Right atrium auricular region (tissue), 2 donors: ENCODE measurements at regions not wholly inside any gene's neighbourhood (a gene's known extent, or its start where the extent isn't known, plus 50 kb on each side); places are given as distances from the start of the nearest gene placed in this dataset.

Experiments
- DNase-seq: peaks from one replicate; pipeline ENCODE4 v3.0.0-alpha.2; 2019; ENCODE audit warnings: low spot score
- H3K27ac ChIP-seq, 2 donors: fragments of 200-600 bp; sonication (generic); 1 replicate in 1 of 2; 2 replicates in 1 of 2; pipeline ENCODE4 v1.5.1; 2016 to 2019
- H3K27me3 ChIP-seq, 2 donors: fragments of 200-600 bp; sonication (generic); one replicate each; pipeline versions ENCODE4 v1.5.1 to v1.6.0; 2017 to 2019
- H3K36me3 ChIP-seq: fragments of 200-600 bp; sonication (generic); one replicate; pipeline ENCODE4 v1.5.1; 2016
- H3K4me1 ChIP-seq, 2 donors: fragments of 200-600 bp; sonication (generic); one replicate each; pipeline versions ENCODE4 v1.5.1 to v1.6.0; 2017 to 2019
- H3K4me3 ChIP-seq, 2 donors: fragments of 200-600 bp; sonication (generic); 1 replicate in 1 of 2; 2 replicates in 1 of 2; pipeline ENCODE4 v1.5.1; 2017 to 2019; ENCODE audit warnings: mild to moderate bottlenecking in 1 of 2, moderate library complexity in 1 of 2
- H3K9me3 ChIP-seq, 2 donors: fragments of 200-600 bp; sonication (generic); one replicate each; pipeline ENCODE4 v1.5.1; 2019
- TF ChIP-seq, protein P1 (sequence below), 2 donors: fragments of 200-600 bp; sonication (generic); IDR thresholded peaks; one replicate each; pipeline ENCODE4 v1.5.1; 2019; ENCODE audit warnings: antibody characterized with exemption in 2 of 2

DNA sequence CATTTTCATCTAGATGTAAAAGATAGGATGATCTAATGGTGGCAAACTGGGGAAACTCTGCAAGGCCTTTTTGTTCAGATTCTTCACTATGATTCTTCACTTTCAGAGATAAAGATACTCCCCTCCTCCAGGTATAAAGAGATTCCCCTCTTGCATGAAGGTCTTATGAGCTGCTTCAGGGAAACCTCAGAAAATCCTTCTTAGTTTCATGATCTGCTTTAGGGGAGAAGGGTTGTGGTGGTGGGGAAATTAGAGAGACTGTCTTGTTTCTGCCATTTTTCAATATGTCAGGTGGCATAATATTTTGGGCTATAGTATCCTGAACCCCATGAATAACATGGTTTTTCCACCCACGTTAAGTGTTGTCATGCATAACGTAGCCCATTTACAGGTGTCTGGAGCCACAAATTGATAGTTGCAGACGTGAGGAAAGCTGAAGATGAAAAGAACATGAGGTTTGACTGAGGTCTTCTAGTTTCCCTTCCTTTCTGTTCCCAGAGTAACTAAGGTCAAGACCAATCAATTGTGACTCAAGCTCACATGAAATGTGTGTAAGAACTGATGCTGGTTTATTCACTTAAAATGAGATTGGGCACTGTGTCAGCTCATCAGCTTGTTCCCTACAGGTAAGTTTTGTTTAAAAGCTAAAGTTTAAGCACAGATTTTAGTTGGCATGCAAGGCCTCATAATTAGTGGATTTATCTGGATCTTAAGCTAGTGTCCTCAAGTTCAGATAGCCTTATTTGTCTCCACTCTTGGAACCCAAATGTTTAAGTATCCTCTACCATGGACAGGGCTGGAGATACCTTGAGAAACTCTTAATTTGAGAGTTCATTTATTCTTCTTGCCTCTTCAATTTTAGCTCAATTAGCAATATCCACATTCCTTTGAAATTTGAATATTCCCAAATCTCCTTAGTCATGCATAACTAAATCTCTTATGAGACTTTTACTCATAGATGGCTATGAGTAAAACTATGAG is 304.5 kb upstream of the FANCL start:
- H3K36me3 ChIP-seq: no peaks in the 10 kb centered on the region
- no peak overlapping the region for H3K27ac ChIP-seq
- no peaks in the 10 kb centered on the region for H3K27me3 ChIP-seq

DNA sequence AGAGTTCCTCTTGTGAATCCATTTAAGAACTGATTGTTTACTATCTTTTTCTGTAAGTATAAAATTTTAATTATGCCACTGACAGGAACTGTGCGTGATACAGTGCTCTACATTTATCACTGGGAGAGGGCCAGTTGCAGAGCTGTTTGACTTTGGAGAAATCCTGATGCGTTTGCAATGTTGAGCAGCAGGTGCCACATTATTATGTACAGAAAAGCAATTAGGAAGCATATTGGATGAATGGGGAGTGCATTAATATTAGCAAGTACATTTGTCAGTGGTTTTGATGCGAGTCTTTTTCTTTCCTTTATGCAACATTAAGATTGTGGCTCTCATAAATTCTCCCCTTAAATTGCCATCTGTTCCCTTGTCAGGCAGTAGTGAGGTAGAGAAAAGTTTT is 302.3 kb upstream of the FANCL start:
- Histone ChIP-seq H3K27me3 (no peaks in the 10 kb centered on the region), H3K36me3 (no peaks in the 10 kb centered on the region), H3K9me3 (no peaks in the 10 kb centered on the region), H3K4me3 (no peak overlapping the region), H3K4me1 (no peaks in the 10 kb centered on the region), H3K27ac (no peak overlapping the region)
- TF ChIP-seq, protein P1, sequence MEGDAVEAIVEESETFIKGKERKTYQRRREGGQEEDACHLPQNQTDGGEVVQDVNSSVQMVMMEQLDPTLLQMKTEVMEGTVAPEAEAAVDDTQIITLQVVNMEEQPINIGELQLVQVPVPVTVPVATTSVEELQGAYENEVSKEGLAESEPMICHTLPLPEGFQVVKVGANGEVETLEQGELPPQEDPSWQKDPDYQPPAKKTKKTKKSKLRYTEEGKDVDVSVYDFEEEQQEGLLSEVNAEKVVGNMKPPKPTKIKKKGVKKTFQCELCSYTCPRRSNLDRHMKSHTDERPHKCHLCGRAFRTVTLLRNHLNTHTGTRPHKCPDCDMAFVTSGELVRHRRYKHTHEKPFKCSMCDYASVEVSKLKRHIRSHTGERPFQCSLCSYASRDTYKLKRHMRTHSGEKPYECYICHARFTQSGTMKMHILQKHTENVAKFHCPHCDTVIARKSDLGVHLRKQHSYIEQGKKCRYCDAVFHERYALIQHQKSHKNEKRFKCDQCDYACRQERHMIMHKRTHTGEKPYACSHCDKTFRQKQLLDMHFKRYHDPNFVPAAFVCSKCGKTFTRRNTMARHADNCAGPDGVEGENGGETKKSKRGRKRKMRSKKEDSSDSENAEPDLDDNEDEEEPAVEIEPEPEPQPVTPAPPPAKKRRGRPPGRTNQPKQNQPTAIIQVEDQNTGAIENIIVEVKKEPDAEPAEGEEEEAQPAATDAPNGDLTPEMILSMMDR (IDR thresholded peaks at IDR 0.05): no peak
- no peak for DNase-seq

More for the DNA sequence above, 304.5 kb upstream of the FANCL start:
- Histone ChIP-seq H3K9me3 (no peaks in the 10 kb centered on the region), H3K4me1 (no peaks in the 10 kb centered on the region), H3K4me3 (no peak overlapping the region)
- TF ChIP-seq, protein P1 (IDR thresholded peaks at IDR 0.05): no peak
- no peak for DNase-seq

DNA sequence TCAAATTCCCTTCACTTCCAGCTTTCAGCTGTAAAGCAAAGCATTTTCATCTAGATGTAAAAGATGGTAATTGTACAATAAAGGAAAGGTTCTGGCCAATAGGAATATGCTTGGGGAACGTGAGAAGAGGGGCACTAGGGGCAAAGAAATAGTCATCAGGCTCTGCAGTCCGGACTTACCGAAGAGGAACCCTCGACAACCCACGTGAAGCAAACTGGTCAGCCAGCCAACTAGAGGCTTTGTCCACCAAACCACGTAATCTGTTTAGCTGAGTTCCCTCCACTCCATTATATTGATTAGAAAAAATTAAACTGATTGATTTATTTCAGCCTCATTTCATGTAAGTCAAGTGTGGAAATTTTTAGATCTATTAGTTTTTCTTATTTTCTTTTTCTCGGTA is 300.4 kb upstream of the FANCL start:
- TF ChIP-seq, protein P1 (IDR thresholded peaks at IDR 0.05): no peak
- Histone ChIP-seq H3K27ac (no peak overlapping the region), H3K4me1 (no peaks in the 10 kb centered on the region), H3K4me3 (no peak overlapping the region), H3K36me3 (no peaks in the 10 kb centered on the region), H3K27me3 (no peaks in the 10 kb centered on the region), H3K9me3 (no peaks in the 10 kb centered on the region)
- DNase-seq: no peak

DNA sequence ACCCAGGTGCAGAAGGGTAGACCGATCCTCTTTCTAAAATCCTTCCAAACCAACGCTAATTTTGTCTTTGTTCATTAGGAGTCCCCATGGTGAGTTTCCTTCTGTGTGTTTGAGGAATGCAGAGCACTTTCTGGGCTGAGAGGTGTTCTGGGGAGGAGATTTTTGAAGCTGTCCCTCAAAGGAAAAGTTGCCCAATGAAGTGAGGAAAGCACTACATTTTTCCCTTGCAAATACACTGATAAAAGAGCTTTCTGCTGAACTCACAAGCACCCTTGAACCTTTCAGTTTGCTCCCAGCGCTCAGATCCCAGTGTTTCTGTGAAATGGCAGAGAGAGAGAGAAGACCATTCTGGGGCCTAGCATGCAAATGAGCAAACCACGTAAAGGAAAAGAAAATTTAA is 299.6 kb upstream of the FANCL start:
- H3K4me1 ChIP-seq: no peaks in the 10 kb centered on the region

DNA sequence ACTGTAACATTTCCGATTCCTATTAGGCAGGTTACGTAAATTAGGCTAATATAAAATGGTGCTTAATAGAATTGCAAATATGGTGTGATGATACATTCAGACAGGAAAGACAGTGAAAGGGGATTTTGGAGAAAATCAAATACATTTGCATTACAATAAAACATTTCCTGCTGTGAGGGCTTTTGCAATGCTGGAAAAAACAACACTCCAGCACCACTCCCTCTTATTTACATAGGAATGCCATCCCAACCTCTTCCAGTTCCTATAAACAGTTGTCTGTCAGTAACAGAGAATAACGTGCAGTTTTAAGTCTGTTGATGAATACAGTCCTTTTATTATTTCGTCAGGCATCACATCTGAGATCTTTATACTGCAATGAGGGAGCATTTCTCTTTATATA is 298.8 kb upstream of the FANCL start:
- Histone ChIP-seq H3K27ac (no peak overlapping the region), H3K36me3 (no peaks in the 10 kb centered on the region), H3K4me3 (no peak overlapping the region), H3K27me3 (no peaks in the 10 kb centered on the region), H3K4me1 (no peaks in the 10 kb centered on the region), H3K9me3 (no peaks in the 10 kb centered on the region)
- no peak for DNase-seq
- TF ChIP-seq, protein P1 (IDR thresholded peaks at IDR 0.05): no peak

More for the DNA sequence above, 299.6 kb upstream of the FANCL start:
- Histone ChIP-seq H3K36me3 (no peaks in the 10 kb centered on the region), H3K9me3 (no peaks in the 10 kb centered on the region), H3K4me3 (no peak overlapping the region), H3K27ac (no peak overlapping the region), H3K27me3 (no peaks in the 10 kb centered on the region)
- DNase-seq: no peak
- TF ChIP-seq, protein P1 (IDR thresholded peaks at IDR 0.05): no peak
